Ovary (tissue), 3 donors: ENCODE measurements at regions not wholly inside any gene's neighbourhood (a gene's known extent, or its start where the extent isn't known, plus 50 kb on each side); places are given as distances from the start of the nearest gene placed in this dataset.

Experiments used
- CTCF ChIP-seq, 3 donors: fragments of 450-650 bp in 2 of 3; fragments of 200-600 bp in 1 of 3; IDR thresholded peaks; one replicate each; pipeline versions ENCODE4 v1.5.1 to v1.8.0; 2016 to 2022; ENCODE audit warnings: antibody characterized with exemption in 3 of 3, mild to moderate bottlenecking in 1 of 3
- POLR2A ChIP-seq: fragments of 450-650 bp; IDR thresholded peaks from one replicate; pipeline ENCODE4 v1.6.1; 2017; ENCODE audit warnings: antibody characterized with exemption, mild to moderate bottlenecking, moderate library complexity
- donor health status: DM: no; HTN: no; CAD: no.

- TF ChIP-seq POLR2A (no peak), CTCF (IDR thresholded peaks at IDR 0.05) (no peak)
These were observed 53.1 kb upstream of the NREP start for GRCh38 chr5:111810112-111810511.
